Right ventricle myocardium superior (tissue), 1 donor: ENCODE measurements at regions not wholly inside any gene's neighbourhood (a gene's known extent, or its start where the extent isn't known, plus 50 kb on each side); places are given as distances from the start of the nearest gene placed in this dataset.
"Not testable (repeated sequence)": the region's sequence is repeated elsewhere in the genome, so short reads cannot be mapped to it uniquely, and the experiment has no call there.

Experiments used
- ATAC-seq: fragments of 200-7000 bp; cut with Tn5 transposase; one replicate; pipeline ENCODE4 v1.9.1; 2020; ENCODE audit warnings: mild to moderate bottlenecking; ENCODE audit not compliant: poor library complexity
- DNase-seq: peaks from one replicate; pipeline ENCODE4 v3.0.0-alpha.2; 2020
- intact Hi-C: fragments of 100-400 bp; cut with DNase I; formaldehyde crosslinking; loops from one replicate; pipeline ENCODE4 v1.11.2; 2022
- donor health status: DM: no; HTN: yes; CAD: no; lungs with severe emphysema.

DNA sequence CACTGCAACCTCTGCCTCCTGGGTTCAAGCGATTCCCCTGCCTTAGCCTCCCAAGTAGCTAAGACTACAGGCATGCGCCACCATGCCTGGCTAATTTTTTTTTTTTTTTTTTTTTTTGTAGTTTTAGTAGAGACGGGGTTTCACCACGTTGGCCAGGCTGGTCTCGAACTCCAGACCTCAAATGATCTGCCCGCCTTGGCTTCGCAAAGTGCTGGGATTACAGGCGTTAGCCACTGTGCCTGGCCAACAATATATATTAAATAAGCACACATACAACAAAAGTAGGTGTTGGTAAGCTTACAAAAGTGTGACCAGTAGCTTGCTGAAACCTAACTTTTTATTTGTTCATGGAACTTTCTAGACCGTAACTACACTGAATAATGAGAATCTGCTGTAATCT is 117.1 kb upstream of the SERF1B start:
- peak; percentile 25 for DNase-seq
- ATAC-seq, intact Hi-C loops: not testable (repeated sequence)

DNA sequence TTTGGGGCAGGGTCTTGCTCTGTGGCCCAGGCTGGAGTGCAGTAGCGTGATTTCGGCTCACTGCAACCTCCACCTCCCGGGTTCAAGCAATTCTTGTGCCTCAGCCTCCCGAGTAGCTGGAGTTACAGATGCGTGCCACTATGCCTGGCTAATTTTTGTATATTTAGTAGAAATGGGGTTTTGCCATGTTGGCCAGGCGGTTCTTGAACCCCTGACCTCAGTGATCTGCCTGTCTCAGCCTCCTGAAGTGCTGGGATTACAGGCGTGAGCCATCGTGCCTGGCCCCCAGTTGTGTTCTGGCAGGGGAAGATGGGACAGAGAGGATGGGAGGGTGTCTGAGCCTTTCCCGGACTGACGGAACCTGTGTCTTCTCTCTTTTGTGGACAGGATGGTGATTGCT is 111.3 kb upstream of the SERF1B start:
- DNase-seq, intact Hi-C loops, ATAC-seq: not testable (repeated sequence)
